ENCODE measurements at regions not wholly inside any gene's neighbourhood (a gene's known extent, or its start where the extent isn't known, plus 50 kb on each side); places are given as distances from the start of the nearest gene placed in this dataset.

DNA sequence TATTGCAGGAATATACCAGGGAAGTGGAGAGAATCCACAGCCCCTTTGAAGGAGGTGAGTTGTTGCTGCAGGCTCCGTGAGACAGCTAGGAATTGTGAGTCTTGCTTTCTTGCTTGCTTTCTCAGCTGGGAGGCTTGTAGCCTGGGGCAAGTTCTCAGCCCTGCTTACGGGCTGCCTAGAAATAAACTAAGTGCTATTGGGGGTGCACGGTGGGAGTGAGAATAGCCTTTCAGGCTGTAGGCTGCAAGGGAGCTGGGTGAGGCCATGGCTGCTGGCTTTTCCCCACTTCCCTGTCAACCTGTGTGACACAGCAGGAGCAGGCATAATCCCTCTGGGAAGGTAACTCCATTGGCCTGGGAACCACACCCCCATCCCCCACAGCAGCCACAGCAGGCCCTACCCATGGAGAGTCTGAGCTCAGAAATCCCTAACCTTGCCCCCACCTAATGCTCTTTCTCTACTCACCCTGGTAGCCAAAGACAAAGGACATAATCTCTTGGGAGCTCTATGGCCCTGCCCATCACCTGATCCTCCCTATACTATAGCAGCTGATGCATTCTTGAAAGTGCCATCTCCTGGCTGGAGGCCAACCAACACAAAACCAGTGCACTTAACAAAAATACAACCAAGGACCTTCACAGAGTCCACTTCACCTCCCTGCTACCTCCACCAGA, 113.0 kb downstream of the MMRN1 start:
- Mint-ChIP-seq H3K27me3 (peaks cover 11% of the 10 kb centered on the region), H3K27ac (no peak overlapping the region), H3K36me3 (no peaks in the 10 kb centered on the region), H3K4me3 (no peak overlapping the region), H3K4me1 (ENCODE audit: unreplicated experiment) (no peaks in the 10 kb centered on the region), H3K9me3 (peaks cover 6% of the 10 kb centered on the region)
- TF ChIP-seq, protein P1, sequence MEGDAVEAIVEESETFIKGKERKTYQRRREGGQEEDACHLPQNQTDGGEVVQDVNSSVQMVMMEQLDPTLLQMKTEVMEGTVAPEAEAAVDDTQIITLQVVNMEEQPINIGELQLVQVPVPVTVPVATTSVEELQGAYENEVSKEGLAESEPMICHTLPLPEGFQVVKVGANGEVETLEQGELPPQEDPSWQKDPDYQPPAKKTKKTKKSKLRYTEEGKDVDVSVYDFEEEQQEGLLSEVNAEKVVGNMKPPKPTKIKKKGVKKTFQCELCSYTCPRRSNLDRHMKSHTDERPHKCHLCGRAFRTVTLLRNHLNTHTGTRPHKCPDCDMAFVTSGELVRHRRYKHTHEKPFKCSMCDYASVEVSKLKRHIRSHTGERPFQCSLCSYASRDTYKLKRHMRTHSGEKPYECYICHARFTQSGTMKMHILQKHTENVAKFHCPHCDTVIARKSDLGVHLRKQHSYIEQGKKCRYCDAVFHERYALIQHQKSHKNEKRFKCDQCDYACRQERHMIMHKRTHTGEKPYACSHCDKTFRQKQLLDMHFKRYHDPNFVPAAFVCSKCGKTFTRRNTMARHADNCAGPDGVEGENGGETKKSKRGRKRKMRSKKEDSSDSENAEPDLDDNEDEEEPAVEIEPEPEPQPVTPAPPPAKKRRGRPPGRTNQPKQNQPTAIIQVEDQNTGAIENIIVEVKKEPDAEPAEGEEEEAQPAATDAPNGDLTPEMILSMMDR (conservative IDR thresholded peaks at IDR 0.05): no peak
- no peak for DNase-seq (ENCODE audit: extremely low spot score, unreplicated experiment)

DNA sequence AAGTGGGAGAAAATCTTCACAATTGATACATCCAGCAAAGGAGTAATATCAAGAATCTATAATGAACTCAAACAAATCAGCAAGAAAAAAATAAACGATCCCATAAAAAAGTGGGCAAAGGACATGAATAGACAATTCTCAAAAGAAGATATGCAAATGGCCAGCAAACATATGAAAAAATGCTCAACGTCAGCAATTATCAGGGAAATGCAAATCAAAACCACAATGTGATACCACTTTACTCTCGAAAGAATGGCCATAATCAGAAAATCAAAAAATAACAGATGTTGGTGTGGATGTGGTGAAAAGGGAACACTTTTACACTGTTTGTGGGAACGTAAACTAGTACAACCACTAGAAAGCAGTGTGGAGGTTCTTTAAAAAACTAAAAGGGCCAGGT, 114.3 kb upstream of the CCSER1 start:
- Mint-ChIP-seq H3K36me3 (no peaks in the 10 kb centered on the region), H3K4me3 (no peak overlapping the region), H3K9me3 (peaks cover 6% of the 10 kb centered on the region), H3K27ac (no peak overlapping the region), H3K27me3 (peaks cover 4% of the 10 kb centered on the region), H3K4me1 (ENCODE audit: unreplicated experiment) (no peaks in the 10 kb centered on the region)
- no peak for DNase-seq (ENCODE audit: extremely low spot score, unreplicated experiment)
- TF ChIP-seq, protein P1 (conservative IDR thresholded peaks at IDR 0.05): no peak

- Mint-ChIP-seq H3K36me3 (no peaks in the 10 kb centered on the region), H3K4me3 (no peak overlapping the region), H3K27ac (no peak overlapping the region), H3K4me1 (ENCODE audit: unreplicated experiment) (no peaks in the 10 kb centered on the region), H3K27me3 (no peaks in the 10 kb centered on the region), H3K9me3 (no peaks in the 10 kb centered on the region)
- TF ChIP-seq, protein P1 (conservative IDR thresholded peaks at IDR 0.05): no peak
- no peak for DNase-seq (ENCODE audit: extremely low spot score, unreplicated experiment)
Measured at GRCh38 chr4:90024519-90024918, 102.7 kb upstream of the CCSER1 start.

GRCh38 chr4:90025248-90025647, 101.9 kb upstream of the CCSER1 start:
- H3K36me3 Mint-ChIP-seq: no peaks in the 10 kb centered on the region
- H3K9me3 Mint-ChIP-seq: no peaks in the 10 kb centered on the region
- DNase-seq (ENCODE audit: extremely low spot score, unreplicated experiment): no peak
- no peak overlapping the region for H3K4me3 Mint-ChIP-seq
- H3K27me3 Mint-ChIP-seq: no peaks in the 10 kb centered on the region
- TF ChIP-seq, protein P1 (conservative IDR thresholded peaks at IDR 0.05): peak; percentile 71
- no peak overlapping the region for H3K27ac Mint-ChIP-seq
- no peaks in the 10 kb centered on the region for H3K4me1 Mint-ChIP-seq (ENCODE audit: unreplicated experiment)

- H3K27me3 Mint-ChIP-seq: no peaks in the 10 kb centered on the region
- TF ChIP-seq, protein P1 (conservative IDR thresholded peaks at IDR 0.05): no peak
- no peaks in the 10 kb centered on the region for H3K9me3 Mint-ChIP-seq
- DNase-seq (ENCODE audit: extremely low spot score, unreplicated experiment): no peak
- peaks cover 4% of the 10 kb centered on the region for H3K4me1 Mint-ChIP-seq (ENCODE audit: unreplicated experiment)
- no peak overlapping the region for H3K27ac Mint-ChIP-seq
- no peaks in the 10 kb centered on the region for H3K36me3 Mint-ChIP-seq
- H3K4me3 Mint-ChIP-seq: no peak overlapping the region
Measured at GRCh38 chr4:90027565-90027964, 99.6 kb upstream of the CCSER1 start.

Measured in type B pancreatic cell (in vitro differentiated cells).